Panc1 (cell line): ENCODE measurements at regions not wholly inside any gene's neighbourhood (a gene's known extent, or its start where the extent isn't known, plus 50 kb on each side); places are given as distances from the start of the nearest gene placed in this dataset.

ENCODE experiments used
- ATAC-seq: fragments of 200-7000 bp; cut with Tn5 transposase; 2 replicates; pipeline ENCODE4 v1.9.1; 2020; ENCODE audit warnings: mild to moderate bottlenecking, moderate library complexity
- BruUV-seq: library from RNA; stranded (reverse); fragments of 400-500 nt; replicated peaks from 2 replicates; lab custom pipeline; 2021; lab: Mats Ljungman, UMichigan
- CTCF ChIA-PET: fragments of 300-600 bp; sonication (Branson Sonifier 250); formaldehyde crosslinking; loops from one replicate; lab custom pipeline; 2022; ENCODE audit warnings: antibody characterized with exemption; lab: Charles Lee
- POLR2A ChIA-PET: fragments of 300-600 bp; sonication (Branson Sonifier 250); formaldehyde crosslinking; loops from one replicate; lab custom pipeline; 2022; ENCODE audit warnings: antibody characterized with exemption; lab: Charles Lee
- DNase-seq: peaks from one replicate; pipeline ENCODE4 v3.0.0-alpha.2; 2010; ENCODE audit warnings: low read depth, low spot score
- H3K27ac ChIP-seq: 2 replicates; pipeline ENCODE4 v1.5.1; 2011; ENCODE audit warnings: mild to moderate bottlenecking, low read length, inconsistent platforms
- H3K27me3 ChIP-seq: fragments of 200-500 bp; sonication (Bioruptor generic); 2 replicates; pipeline ENCODE4 v1.6.0; 2014; ENCODE audit warnings: low read length, inconsistent platforms; ENCODE audit not compliant: control insufficient read depth, insufficient read depth
- H3K36me3 ChIP-seq: fragments of 200-500 bp; sonication (Bioruptor generic); 2 replicates; pipeline ENCODE4 v1.5.1; 2014; ENCODE audit warnings: inconsistent platforms, mild to moderate bottlenecking, low read length, moderate library complexity; ENCODE audit not compliant: control insufficient read depth, insufficient read depth
- H3K4me1 ChIP-seq: 2 replicates; pipeline ENCODE4 v1.5.1; 2011; ENCODE audit warnings: inconsistent platforms, mild to moderate bottlenecking, low read length, moderate library complexity; ENCODE audit not compliant: control insufficient read depth, insufficient read depth
- H3K4me3 ChIP-seq, 2 experiments: 2 replicates each; pipeline ENCODE4 v1.5.1; 2011 to 2012; ENCODE audit warnings: low read depth in 2 of 2, low read length in 2 of 2, mild to moderate bottlenecking in 2 of 2, inconsistent platforms in 1 of 2, moderate library complexity in 1 of 2
- H3K9me3 ChIP-seq: fragments of 200-500 bp; sonication (Bioruptor generic); 2 replicates; pipeline ENCODE4 v1.5.1; 2014; ENCODE audit warnings: low read depth, mild to moderate bottlenecking, inconsistent platforms, low read length, moderate library complexity; ENCODE audit not compliant: control insufficient read depth, insufficient read depth
- POLR2AphosphoS5 ChIP-seq: IDR thresholded peaks from 2 replicates; pipeline ENCODE4 v1.6.1; 2012; ENCODE audit warnings: mild to moderate bottlenecking, low read depth, low read length, moderate library complexity
- SIN3A ChIP-seq: IDR thresholded peaks from 2 replicates; pipeline ENCODE4 v1.6.1; 2012; ENCODE audit warnings: low read depth, mild to moderate bottlenecking, low read length, moderate library complexity, borderline replicate concordance; ENCODE audit not compliant: insufficient read depth
- TCF7L2 ChIP-seq: IDR thresholded peaks from 2 replicates; pipeline ENCODE4 v1.6.1; 2011; ENCODE audit warnings: mild to moderate bottlenecking, low read depth, low read length, inconsistent platforms
- in situ Hi-C: cut with HindIII; loops from 2 replicates; pipeline ENCODE4 v1.10.0; 2016; ENCODE audit warnings: low sequenced_read_pairs, low pct_unique_long_range_greater_than_20kb
- intact Hi-C: fragments of 100-400 bp; cut with micrococcal nuclease; formaldehyde crosslinking; loops from one replicate; pipeline ENCODE4 v1.10.0; 2022; ENCODE audit not compliant: unreplicated experiment
- TF ChIP-seq, protein P1 (sequence below): fragments of 450-650 bp; IDR thresholded peaks from 2 replicates; pipeline ENCODE4 v1.5.1; 2017; ENCODE audit warnings: mild to moderate bottlenecking
- TF ChIP-seq, protein P2 (sequence below), 2 experiments: IDR thresholded peaks; 2 replicates each; pipeline ENCODE4 v1.6.1; 2011 to 2012; ENCODE audit warnings: low read depth in 2 of 2, control low read depth in 1 of 2, low read length in 1 of 2, mild to moderate bottlenecking in 1 of 2, moderate library complexity in 1 of 2; ENCODE audit not compliant: insufficient read depth in 1 of 2

DNA sequence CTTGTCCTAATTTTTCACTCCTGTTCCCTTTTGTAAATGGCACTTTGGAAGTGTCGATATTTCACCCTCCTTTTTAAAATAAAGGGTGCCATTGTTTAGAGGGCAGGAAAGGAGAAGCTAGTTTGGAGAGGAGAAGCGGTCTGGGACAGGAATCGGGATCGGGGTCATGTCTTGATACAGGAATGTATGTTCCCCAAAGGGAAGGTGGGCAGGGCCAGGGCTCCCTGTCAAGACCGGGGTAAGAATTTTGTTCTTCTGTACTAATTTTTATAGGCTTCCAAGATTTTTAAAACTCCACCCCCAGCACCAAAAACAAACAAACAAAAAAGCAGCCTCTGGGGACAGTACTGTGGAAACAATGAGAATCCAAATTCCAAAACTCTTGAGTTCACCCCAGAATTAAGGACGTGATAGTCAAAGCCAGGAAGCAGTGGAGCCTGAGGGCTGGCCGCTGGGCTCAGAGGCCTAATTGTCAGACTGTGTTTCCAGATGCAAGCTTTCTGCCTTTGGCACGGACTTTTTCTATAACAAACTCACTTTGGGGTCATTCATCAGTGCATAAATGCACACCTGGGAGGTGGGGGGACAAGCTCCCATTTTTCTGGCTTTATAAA is 250.4 kb upstream of the SIX2 start:
- intact Hi-C loops (no loop called here), in situ Hi-C loops (no loop called here)
- no peaks in the 10 kb centered on the region for H3K9me3 ChIP-seq
- ChIA-PET CTCF (interaction anchor here (0.7 kb wide), 1 partner anchor 131 kb away, joined by 3 read pairs; no protein-coding TSS in a partner anchor), POLR2A (no interaction called here)
- no peak for DNase-seq
- H3K4me1 ChIP-seq = no peaks in the 10 kb centered on the region
- H3K27me3 ChIP-seq = no peaks in the 10 kb centered on the region
- H3K4me3 ChIP-seq = no peak overlapping the region
- no TSS peak for BruUV-seq
- no peak overlapping the region for H3K27ac ChIP-seq
- TF ChIP-seq, protein P1, sequence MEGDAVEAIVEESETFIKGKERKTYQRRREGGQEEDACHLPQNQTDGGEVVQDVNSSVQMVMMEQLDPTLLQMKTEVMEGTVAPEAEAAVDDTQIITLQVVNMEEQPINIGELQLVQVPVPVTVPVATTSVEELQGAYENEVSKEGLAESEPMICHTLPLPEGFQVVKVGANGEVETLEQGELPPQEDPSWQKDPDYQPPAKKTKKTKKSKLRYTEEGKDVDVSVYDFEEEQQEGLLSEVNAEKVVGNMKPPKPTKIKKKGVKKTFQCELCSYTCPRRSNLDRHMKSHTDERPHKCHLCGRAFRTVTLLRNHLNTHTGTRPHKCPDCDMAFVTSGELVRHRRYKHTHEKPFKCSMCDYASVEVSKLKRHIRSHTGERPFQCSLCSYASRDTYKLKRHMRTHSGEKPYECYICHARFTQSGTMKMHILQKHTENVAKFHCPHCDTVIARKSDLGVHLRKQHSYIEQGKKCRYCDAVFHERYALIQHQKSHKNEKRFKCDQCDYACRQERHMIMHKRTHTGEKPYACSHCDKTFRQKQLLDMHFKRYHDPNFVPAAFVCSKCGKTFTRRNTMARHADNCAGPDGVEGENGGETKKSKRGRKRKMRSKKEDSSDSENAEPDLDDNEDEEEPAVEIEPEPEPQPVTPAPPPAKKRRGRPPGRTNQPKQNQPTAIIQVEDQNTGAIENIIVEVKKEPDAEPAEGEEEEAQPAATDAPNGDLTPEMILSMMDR = no peak
- TF ChIP-seq, protein P2, sequence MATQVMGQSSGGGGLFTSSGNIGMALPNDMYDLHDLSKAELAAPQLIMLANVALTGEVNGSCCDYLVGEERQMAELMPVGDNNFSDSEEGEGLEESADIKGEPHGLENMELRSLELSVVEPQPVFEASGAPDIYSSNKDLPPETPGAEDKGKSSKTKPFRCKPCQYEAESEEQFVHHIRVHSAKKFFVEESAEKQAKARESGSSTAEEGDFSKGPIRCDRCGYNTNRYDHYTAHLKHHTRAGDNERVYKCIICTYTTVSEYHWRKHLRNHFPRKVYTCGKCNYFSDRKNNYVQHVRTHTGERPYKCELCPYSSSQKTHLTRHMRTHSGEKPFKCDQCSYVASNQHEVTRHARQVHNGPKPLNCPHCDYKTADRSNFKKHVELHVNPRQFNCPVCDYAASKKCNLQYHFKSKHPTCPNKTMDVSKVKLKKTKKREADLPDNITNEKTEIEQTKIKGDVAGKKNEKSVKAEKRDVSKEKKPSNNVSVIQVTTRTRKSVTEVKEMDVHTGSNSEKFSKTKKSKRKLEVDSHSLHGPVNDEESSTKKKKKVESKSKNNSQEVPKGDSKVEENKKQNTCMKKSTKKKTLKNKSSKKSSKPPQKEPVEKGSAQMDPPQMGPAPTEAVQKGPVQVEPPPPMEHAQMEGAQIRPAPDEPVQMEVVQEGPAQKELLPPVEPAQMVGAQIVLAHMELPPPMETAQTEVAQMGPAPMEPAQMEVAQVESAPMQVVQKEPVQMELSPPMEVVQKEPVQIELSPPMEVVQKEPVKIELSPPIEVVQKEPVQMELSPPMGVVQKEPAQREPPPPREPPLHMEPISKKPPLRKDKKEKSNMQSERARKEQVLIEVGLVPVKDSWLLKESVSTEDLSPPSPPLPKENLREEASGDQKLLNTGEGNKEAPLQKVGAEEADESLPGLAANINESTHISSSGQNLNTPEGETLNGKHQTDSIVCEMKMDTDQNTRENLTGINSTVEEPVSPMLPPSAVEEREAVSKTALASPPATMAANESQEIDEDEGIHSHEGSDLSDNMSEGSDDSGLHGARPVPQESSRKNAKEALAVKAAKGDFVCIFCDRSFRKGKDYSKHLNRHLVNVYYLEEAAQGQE (IDR thresholded peaks at IDR 0.05; ENCODE audit: insufficient read depth in 1 of 2, low read depth in 2 of 2, low read length in 1 of 2) = no peak
- no peak for TF ChIP-seq SIN3A
- H3K36me3 ChIP-seq = no peaks in the 10 kb centered on the region
- no peak for ATAC-seq

DNA sequence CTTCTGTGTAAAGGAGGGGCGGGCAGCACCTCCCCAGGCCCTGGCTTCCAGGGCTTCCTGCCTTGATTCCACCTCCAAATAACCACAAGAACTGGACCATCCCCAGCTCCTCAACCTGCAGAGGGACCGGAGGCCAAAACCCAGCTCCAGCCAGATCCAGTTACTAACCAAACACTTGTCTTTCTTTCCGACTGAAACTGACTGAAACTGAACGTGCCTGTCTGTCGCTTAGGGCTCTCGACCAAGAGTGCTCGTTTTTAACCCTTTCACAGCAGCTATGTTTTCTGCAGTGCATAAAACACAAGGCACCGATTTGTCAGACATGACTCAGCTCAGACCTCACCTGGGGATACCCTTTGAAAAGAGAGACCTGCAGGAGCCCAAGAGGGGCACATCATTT is 249.9 kb upstream of the SIX2 start:
- DNase-seq = no peak
- no peak for ATAC-seq
- Histone ChIP-seq H3K4me3 (no peak overlapping the region), H3K9me3 (no peaks in the 10 kb centered on the region), H3K27me3 (no peaks in the 10 kb centered on the region), H3K27ac (no peak overlapping the region), H3K4me1 (no peaks in the 10 kb centered on the region), H3K36me3 (no peaks in the 10 kb centered on the region)
- BruUV-seq = no TSS peak
- in situ Hi-C loops = no loop called here
- CTCF ChIA-PET = no interaction called here
- POLR2A ChIA-PET = no interaction called here
- intact Hi-C loops = no loop called here
- TF ChIP-seq POLR2AphosphoS5 = no peak

DNA sequence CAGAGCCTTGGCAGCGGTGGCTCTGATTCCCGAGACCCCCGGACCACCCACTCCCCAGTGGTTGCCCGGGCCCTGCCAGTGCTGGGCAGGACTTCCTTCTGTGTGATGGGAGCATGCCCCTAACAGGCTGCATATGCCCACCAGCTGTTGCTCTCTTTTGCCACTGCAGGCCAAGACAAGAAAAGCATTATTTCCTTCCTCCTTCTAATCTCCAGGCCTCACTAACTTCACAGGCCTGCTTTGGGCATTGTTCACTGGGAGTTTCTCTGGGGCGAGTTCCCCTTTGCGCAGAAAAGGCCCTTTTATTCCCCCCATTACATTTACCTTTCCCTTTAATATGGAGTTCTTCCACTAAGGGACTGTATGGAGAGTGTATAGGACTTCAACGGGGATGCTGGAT is 249.1 kb upstream of the SIX2 start:
- BruUV-seq = no TSS peak
- H3K4me1 ChIP-seq = no peaks in the 10 kb centered on the region

More for the DNA sequence above, 249.1 kb upstream of the SIX2 start:
- TF ChIP-seq TCF7L2 (no peak), SIN3A (no peak), POLR2AphosphoS5 (no peak)
- TF ChIP-seq, protein P1 = no peak
- TF ChIP-seq, protein P2 (IDR thresholded peaks at IDR 0.05; ENCODE audit: insufficient read depth in 1 of 2, low read depth in 2 of 2, low read length in 1 of 2) = no peak
- in situ Hi-C loops (no loop called here), intact Hi-C loops (no loop called here)
- Histone ChIP-seq H3K9me3 (no peaks in the 10 kb centered on the region), H3K4me3 (no peak overlapping the region), H3K27ac (no peak overlapping the region), H3K27me3 (no peaks in the 10 kb centered on the region), H3K36me3 (no peaks in the 10 kb centered on the region)
- CTCF ChIA-PET = no interaction called here
- POLR2A ChIA-PET = no interaction called here
- no peak for ATAC-seq
- no peak for DNase-seq
